ENCODE measurements at regions not wholly inside any gene's neighbourhood (a gene's known extent, or its start where the extent isn't known, plus 50 kb on each side); places are given as distances from the start of the nearest gene placed in this dataset.

- no peaks in the 10 kb centered on the region; the same call in 1 of the 2 replicates for H3K4me1 ChIP-seq (ENCODE audit: control insufficient read depth, insufficient read depth, low read length)
- H3K9me3 ChIP-seq (ENCODE audit: control insufficient read depth, insufficient read depth, low read depth, low read length): no peaks in the 10 kb centered on the region
- H3K9ac ChIP-seq (ENCODE audit: low read length): no peak overlapping the region
- no peaks in the 10 kb centered on the region for H3K27me3 ChIP-seq (ENCODE audit: control insufficient read depth, insufficient read depth, low read length)
- no peak overlapping the region for H3K27ac ChIP-seq (ENCODE audit: low read depth, low read length)
- H3K36me3 ChIP-seq (ENCODE audit: control insufficient read depth, insufficient read depth, low read length): no peaks in the 10 kb centered on the region
- no peak overlapping the region for H3K4me3 ChIP-seq (ENCODE audit: low read depth, low read length)
Measured at GRCh38 chr5:68000805-68001204, 214.8 kb upstream of the PIK3R1 start.

DNA sequence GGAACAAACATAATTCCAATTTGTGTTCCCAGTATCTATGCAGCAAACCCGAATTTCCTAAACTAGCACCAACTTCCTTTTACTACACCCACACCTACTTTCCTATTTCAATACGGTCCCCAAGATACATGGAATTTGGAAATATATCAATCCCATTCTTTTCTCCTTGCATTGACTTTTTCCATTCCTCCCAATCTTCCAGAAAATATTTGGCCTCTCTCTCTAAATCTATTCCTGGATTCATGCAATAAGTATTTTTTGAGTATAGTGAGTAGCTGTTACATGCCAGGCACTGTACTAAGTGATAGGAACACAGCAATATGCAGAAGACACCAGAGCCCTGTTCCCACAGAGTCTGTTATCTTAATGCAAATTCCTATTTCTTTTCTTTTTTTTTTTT, 216.2 kb upstream of the PIK3R1 start:
- Histone ChIP-seq H3K9ac (ENCODE audit: low read length) (no peak overlapping the region), H3K4me3 (ENCODE audit: low read depth, low read length) (no peak overlapping the region), H3K27ac (ENCODE audit: low read depth, low read length) (no peak overlapping the region), H3K4me1 (ENCODE audit: control insufficient read depth, insufficient read depth, low read length) (no peaks in the 10 kb centered on the region; the same call in 1 of the 2 replicates), H3K9me3 (ENCODE audit: control insufficient read depth, insufficient read depth, low read depth, low read length) (no peaks in the 10 kb centered on the region), H3K36me3 (ENCODE audit: control insufficient read depth, insufficient read depth, low read length) (no peaks in the 10 kb centered on the region), H3K27me3 (ENCODE audit: control insufficient read depth, insufficient read depth, low read length) (no peaks in the 10 kb centered on the region)

DNA sequence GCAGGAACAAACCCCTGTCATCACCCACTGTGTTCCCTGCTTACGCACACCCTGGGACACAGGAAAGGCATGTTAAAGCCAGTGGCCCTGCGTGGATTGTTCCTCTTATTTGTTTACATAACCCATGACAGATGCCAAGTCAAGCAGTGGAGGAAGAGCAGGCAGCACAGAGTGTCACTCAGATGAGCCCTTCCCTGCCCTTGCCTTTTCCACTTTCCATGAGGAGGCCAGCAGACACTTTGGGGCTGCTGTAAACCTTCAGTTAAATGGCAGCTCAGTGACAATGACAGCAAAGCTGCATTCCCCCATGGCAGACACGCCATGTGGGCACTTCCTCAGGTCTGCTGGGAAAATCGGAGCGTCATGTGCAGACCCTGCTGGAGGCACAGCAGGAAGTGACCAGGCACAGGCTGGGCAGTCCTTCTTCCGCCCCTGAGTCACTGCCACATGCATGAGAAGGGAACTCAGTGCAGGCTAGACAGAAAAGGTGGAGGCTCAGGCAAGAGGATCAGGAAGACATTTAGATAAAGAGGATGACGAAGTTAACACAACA, 216.8 kb upstream of the PIK3R1 start:
- Histone ChIP-seq H3K4me1 (ENCODE audit: control insufficient read depth, insufficient read depth, low read length) (no peaks in the 10 kb centered on the region; the same call in 1 of the 2 replicates), H3K36me3 (ENCODE audit: control insufficient read depth, insufficient read depth, low read length) (no peaks in the 10 kb centered on the region), H3K9me3 (ENCODE audit: control insufficient read depth, insufficient read depth, low read depth, low read length) (no peaks in the 10 kb centered on the region), H3K4me3 (ENCODE audit: low read depth, low read length) (no peak overlapping the region), H3K27me3 (ENCODE audit: control insufficient read depth, insufficient read depth, low read length) (no peaks in the 10 kb centered on the region), H3K9ac (ENCODE audit: low read length) (no peak overlapping the region), H3K27ac (ENCODE audit: low read depth, low read length) (no peak overlapping the region)

DNA sequence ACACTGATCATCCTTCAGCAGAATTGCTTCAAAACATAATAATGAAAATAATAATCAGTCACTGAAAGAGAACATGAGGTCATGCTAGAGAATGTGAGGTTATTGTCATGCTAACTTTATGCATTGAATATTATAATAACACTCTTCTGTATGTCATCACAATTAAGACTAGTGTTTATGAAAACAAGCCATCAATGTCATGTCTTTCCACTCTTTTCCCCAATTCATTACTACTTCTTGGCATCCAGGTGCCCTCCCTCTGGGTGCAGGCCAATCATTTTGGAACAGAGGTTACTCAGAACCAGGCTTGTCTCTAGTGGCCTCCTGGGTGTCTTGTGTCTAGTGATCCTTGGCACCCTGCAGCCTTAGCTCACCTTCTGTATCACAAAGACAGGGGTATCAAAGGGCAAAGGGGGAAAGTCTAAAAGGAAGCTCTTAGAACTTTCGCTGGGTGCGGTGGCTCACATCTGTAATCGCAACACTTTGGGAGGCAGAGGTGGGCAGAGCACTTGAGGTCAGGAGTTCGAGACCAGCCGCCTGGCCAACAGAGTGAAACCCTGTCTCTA, 217.6 kb upstream of the PIK3R1 start:
- Histone ChIP-seq H3K4me1 (ENCODE audit: control insufficient read depth, insufficient read depth, low read length) (no peaks in the 10 kb centered on the region; the same call in 1 of the 2 replicates), H3K4me3 (ENCODE audit: low read depth, low read length) (no peak overlapping the region), H3K27me3 (ENCODE audit: control insufficient read depth, insufficient read depth, low read length) (no peaks in the 10 kb centered on the region), H3K36me3 (ENCODE audit: control insufficient read depth, insufficient read depth, low read length) (no peaks in the 10 kb centered on the region), H3K27ac (ENCODE audit: low read depth, low read length) (no peak overlapping the region), H3K9me3 (ENCODE audit: control insufficient read depth, insufficient read depth, low read depth, low read length) (no peaks in the 10 kb centered on the region), H3K9ac (ENCODE audit: low read length) (no peak overlapping the region)

DNA sequence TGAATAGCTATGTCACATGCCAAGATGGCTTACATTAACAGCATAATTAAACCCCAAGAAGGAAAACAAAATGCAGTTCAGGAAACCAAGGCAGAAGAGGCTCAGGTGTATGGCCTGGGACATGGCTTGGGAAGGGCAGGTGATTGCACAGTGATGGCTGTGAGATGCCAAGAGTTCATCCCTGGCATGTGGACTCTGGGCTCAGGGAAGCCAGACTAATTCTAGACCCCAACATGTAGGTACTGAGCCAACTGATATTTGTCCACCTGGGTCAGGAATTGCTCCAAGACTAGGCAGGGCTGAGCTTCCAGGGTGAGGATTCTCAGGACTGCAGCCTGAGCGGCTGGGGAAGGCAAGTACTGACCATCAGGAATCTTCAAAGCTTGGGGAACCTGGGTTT, 218.4 kb upstream of the PIK3R1 start:
- H3K9me3 ChIP-seq (ENCODE audit: control insufficient read depth, insufficient read depth, low read depth, low read length): no peaks in the 10 kb centered on the region

DNA sequence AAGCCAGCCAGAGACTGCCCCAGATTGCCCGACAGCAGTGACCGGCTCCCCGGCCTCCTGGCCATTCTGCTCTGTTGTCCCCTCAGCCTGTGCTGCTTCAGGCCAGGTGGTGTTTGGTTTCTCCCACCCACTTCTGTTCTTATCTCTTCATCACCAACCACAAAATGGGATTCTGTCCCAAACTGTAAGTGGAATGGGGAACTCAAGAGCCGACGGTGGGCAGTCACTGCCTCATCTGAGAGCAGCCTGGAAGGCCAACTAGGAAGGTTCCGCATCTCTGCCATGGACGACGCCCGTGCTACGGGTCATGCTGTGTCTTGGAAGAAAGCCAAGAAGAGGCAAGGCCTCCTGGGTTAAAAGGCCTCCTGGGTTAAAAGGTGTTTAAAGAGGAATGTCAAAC, 219.0 kb upstream of the PIK3R1 start:
- no peak overlapping the region for H3K4me3 ChIP-seq (ENCODE audit: low read depth, low read length)
- H3K9me3 ChIP-seq (ENCODE audit: control insufficient read depth, insufficient read depth, low read depth, low read length): no peaks in the 10 kb centered on the region
- no peak overlapping the region for H3K27ac ChIP-seq (ENCODE audit: low read depth, low read length)
- H3K9ac ChIP-seq (ENCODE audit: low read length): no peak overlapping the region
- H3K27me3 ChIP-seq (ENCODE audit: control insufficient read depth, insufficient read depth, low read length): no peaks in the 10 kb centered on the region
- H3K36me3 ChIP-seq (ENCODE audit: control insufficient read depth, insufficient read depth, low read length): no peaks in the 10 kb centered on the region
- no peaks in the 10 kb centered on the region; the same call in 1 of the 2 replicates for H3K4me1 ChIP-seq (ENCODE audit: control insufficient read depth, insufficient read depth, low read length)

More for the DNA sequence above, 218.4 kb upstream of the PIK3R1 start:
- no peak overlapping the region for H3K27ac ChIP-seq (ENCODE audit: low read depth, low read length)
- no peaks in the 10 kb centered on the region for H3K27me3 ChIP-seq (ENCODE audit: control insufficient read depth, insufficient read depth, low read length)
- H3K36me3 ChIP-seq (ENCODE audit: control insufficient read depth, insufficient read depth, low read length): no peaks in the 10 kb centered on the region
- no peak overlapping the region for H3K4me3 ChIP-seq (ENCODE audit: low read depth, low read length)
- no peaks in the 10 kb centered on the region; the same call in 1 of the 2 replicates for H3K4me1 ChIP-seq (ENCODE audit: control insufficient read depth, insufficient read depth, low read length)
- H3K9ac ChIP-seq (ENCODE audit: low read length): no peak overlapping the region

DNA sequence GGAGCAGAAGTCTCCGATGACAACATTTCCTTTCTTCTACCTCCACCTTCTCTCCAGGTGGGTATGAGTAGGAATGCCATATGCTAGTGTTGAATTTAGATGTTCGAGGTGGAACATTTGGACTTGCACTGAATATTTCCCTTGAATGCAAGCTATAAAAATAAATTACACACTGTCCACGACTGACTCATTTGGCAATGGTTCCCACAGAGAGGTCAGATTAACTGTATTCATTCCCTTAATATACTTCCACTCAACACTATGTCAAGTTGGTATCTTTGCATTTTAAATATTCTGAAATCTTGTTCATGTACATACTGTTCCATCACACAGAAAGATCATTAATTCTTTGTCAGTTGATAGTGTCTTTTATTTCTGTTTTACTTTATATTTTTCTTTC, 222.6 kb upstream of the PIK3R1 start:
- Histone ChIP-seq H3K9ac (ENCODE audit: low read length) (no peak overlapping the region), H3K4me1 (ENCODE audit: control insufficient read depth, insufficient read depth, low read length) (no peaks in the 10 kb centered on the region)

DNA sequence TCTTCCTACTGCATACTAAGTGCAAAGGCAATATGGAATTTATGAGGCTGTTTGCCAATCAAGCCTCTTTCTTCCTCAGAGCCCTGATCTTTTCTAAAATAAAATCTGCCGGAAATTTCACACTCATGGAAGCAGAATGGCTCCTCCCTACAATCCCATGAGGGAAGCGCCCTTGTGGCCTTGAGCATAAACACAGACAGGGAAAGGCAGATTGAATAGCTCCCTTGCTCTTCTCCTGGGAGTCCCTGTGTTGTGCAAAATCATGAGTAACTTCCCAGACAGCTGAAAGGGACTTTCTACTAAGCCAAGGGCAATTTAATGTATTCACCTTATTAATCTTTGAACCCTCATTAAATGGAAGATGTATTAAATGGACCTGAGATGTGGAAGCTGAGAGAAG, 226.1 kb upstream of the PIK3R1 start:
- peaks cover 6% of the 10 kb centered on the region for H3K4me1 ChIP-seq (ENCODE audit: control insufficient read depth, insufficient read depth, low read length)
- H3K4me3 ChIP-seq (ENCODE audit: low read depth, low read length): no peak overlapping the region
- H3K9ac ChIP-seq (ENCODE audit: low read length): no peak overlapping the region
- no peaks in the 10 kb centered on the region for H3K27me3 ChIP-seq (ENCODE audit: control insufficient read depth, insufficient read depth, low read length)
- H3K27ac ChIP-seq (ENCODE audit: low read depth, low read length): no peak overlapping the region
- H3K36me3 ChIP-seq (ENCODE audit: control insufficient read depth, insufficient read depth, low read length): no peaks in the 10 kb centered on the region
- no peaks in the 10 kb centered on the region for H3K9me3 ChIP-seq (ENCODE audit: control insufficient read depth, insufficient read depth, low read depth, low read length)

More for the DNA sequence above, 222.6 kb upstream of the PIK3R1 start:
- Histone ChIP-seq H3K27me3 (ENCODE audit: control insufficient read depth, insufficient read depth, low read length) (no peaks in the 10 kb centered on the region), H3K9me3 (ENCODE audit: control insufficient read depth, insufficient read depth, low read depth, low read length) (no peaks in the 10 kb centered on the region), H3K27ac (ENCODE audit: low read depth, low read length) (no peak overlapping the region), H3K36me3 (ENCODE audit: control insufficient read depth, insufficient read depth, low read length) (no peaks in the 10 kb centered on the region), H3K4me3 (ENCODE audit: low read depth, low read length) (no peak overlapping the region)

DNA sequence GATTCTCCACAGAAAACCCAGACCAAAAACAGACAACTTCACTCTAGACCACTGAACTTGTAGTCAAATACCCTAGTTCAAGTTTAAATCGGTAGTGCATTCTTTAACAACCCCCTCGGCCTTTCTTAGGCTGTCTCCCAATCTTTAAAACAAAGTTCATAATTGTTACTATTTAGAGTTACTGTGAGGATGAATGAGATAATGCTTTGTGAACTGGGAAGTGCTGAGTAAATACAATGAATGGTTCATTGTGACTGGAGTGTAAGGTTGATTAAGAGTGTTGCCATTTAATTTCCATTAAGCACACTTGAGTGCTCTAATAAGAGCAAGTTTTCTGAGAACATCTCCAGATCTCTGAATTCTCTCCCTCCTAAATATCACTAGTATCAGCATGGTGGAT, 228.8 kb upstream of the PIK3R1 start:
- H3K9me3 ChIP-seq (ENCODE audit: control insufficient read depth, insufficient read depth, low read depth, low read length): no peaks in the 10 kb centered on the region
- no peaks in the 10 kb centered on the region for H3K36me3 ChIP-seq (ENCODE audit: control insufficient read depth, insufficient read depth, low read length)
- H3K4me3 ChIP-seq (ENCODE audit: low read depth, low read length): no peak overlapping the region
- no peaks in the 10 kb centered on the region for H3K27me3 ChIP-seq (ENCODE audit: control insufficient read depth, insufficient read depth, low read length)
- H3K4me1 ChIP-seq (ENCODE audit: control insufficient read depth, insufficient read depth, low read length): peaks cover 6% of the 10 kb centered on the region
- H3K27ac ChIP-seq (ENCODE audit: low read depth, low read length): no peak overlapping the region
- no peak overlapping the region for H3K9ac ChIP-seq (ENCODE audit: low read length)

GRCh38 chr5:67985686-67986387, 229.7 kb upstream of the PIK3R1 start:
- Histone ChIP-seq H3K9me3 (ENCODE audit: control insufficient read depth, insufficient read depth, low read depth, low read length) (no peaks in the 10 kb centered on the region), H3K4me1 (ENCODE audit: control insufficient read depth, insufficient read depth, low read length) (peaks cover 6% of the 10 kb centered on the region), H3K36me3 (ENCODE audit: control insufficient read depth, insufficient read depth, low read length) (no peaks in the 10 kb centered on the region), H3K27ac (ENCODE audit: low read depth, low read length) (no peak overlapping the region), H3K4me3 (ENCODE audit: low read depth, low read length) (no peak overlapping the region), H3K27me3 (ENCODE audit: control insufficient read depth, insufficient read depth, low read length) (no peaks in the 10 kb centered on the region), H3K9ac (ENCODE audit: low read length) (no peak overlapping the region)

DNA sequence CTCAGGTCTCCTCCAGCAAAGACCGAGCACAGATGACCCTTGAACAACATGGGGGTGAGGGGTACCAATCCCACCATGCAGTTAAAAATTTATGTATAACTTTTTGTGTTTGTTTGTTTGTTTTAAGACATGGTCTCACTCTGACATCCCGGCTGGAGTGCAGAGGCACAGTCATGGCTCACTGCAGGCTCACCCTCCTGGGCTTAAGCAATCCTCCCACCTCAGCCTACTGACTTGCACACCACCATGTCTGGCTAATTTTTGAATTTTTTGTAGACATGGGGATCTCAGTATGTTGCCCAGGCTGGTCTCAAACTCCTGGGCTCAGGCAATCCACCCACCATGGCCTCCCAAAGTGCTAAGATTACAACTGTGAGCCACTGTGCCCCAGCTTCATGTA, 231.0 kb upstream of the PIK3R1 start:
- Histone ChIP-seq H3K4me3 (ENCODE audit: low read depth, low read length) (no peak overlapping the region), H3K36me3 (ENCODE audit: control insufficient read depth, insufficient read depth, low read length) (no peaks in the 10 kb centered on the region), H3K9me3 (ENCODE audit: control insufficient read depth, insufficient read depth, low read depth, low read length) (no peaks in the 10 kb centered on the region), H3K9ac (ENCODE audit: low read length) (no peak overlapping the region), H3K27me3 (ENCODE audit: control insufficient read depth, insufficient read depth, low read length) (no peaks in the 10 kb centered on the region), H3K27ac (ENCODE audit: low read depth, low read length) (no peak overlapping the region), H3K4me1 (ENCODE audit: control insufficient read depth, insufficient read depth, low read length) (peaks cover 6% of the 10 kb centered on the region)

All from HUES6 (cell line).